Activated naive CD8-positive, alpha-beta T cell treated with anti-CD3 and anti-CD28 coated beads, Interleukin-2, amount 10 ng/mL, durations not matched to agents 7 days and 5 days (primary cell): ENCODE measurements at regions not wholly inside any gene's neighbourhood (a gene's known extent, or its start where the extent isn't known, plus 50 kb on each side); places are given as distances from the start of the nearest gene placed in this dataset.
"Not testable (repeated sequence)": the region's sequence is repeated elsewhere in the genome, so short reads cannot be mapped to it uniquely, and the experiment has no call there.

ENCODE experiments used
- ATAC-seq: fragments of 150-1000 bp; cut with Tn5 transposase; one replicate; pipeline ENCODE4 v1.10.0; 2021; ENCODE audit warnings: low read depth, moderate library complexity
- POLR2A ChIA-PET: fragments of 350-600 bp; sonication (Branson Sonifier 250); formaldehyde crosslinking; loops from one replicate; lab custom pipeline; 2021; ENCODE audit warnings: antibody characterized with exemption; lab: Charles Lee
- DNase-seq: peaks from one replicate; pipeline ENCODE4 v3.0.0; 2021
- H3K27ac Mint-ChIP-seq: one replicate; pipeline ENCODE4 v1.8.0; 2022; ENCODE audit warnings: mild to moderate bottlenecking, mixed read lengths
- H3K27me3 Mint-ChIP-seq: one replicate; pipeline ENCODE4 v1.8.0; 2022; ENCODE audit warnings: mild to moderate bottlenecking, moderate library complexity, mixed read lengths
- H3K36me3 Mint-ChIP-seq: one replicate; pipeline ENCODE4 v1.8.0; 2021; ENCODE audit warnings: mild to moderate bottlenecking, mixed read lengths
- H3K4me1 Mint-ChIP-seq: one replicate; pipeline ENCODE4 v1.8.0; 2021; ENCODE audit warnings: mixed read lengths
- H3K4me3 Mint-ChIP-seq: one replicate; pipeline ENCODE4 v1.8.0; 2022; ENCODE audit warnings: mild to moderate bottlenecking, moderate library complexity, mixed read lengths
- H3K9me3 Mint-ChIP-seq: one replicate; pipeline ENCODE4 v1.8.0; 2021; ENCODE audit warnings: mixed read lengths

DNA sequence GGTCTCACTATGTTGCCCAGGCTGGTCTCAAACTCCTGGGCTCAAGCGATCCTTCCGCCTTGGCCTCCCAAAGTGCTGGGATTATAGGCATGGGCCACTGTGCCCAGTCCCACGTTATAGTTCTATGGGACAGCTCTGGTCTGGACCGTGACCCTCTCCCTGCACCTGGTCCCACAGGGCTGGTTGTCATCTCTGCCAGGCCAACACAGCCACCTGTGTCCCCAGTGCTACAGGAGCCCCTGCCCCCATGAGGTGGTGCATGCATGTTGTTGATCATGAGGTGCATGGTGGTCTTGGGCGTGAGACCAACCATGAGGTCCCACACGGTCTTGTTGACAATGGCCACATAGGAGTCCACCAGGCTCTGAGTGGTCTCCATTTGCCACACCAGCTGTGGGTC lies 51.0 kb upstream of the UBE2Q2 start:
- H3K4me3 Mint-ChIP-seq, DNase-seq, H3K36me3 Mint-ChIP-seq, H3K9me3 Mint-ChIP-seq, ATAC-seq, H3K27ac Mint-ChIP-seq, H3K4me1 Mint-ChIP-seq, POLR2A ChIA-PET: not testable (repeated sequence)
- H3K27me3 Mint-ChIP-seq, result peaks cover 57% of the 10 kb centered on the region

- no peaks in the 10 kb centered on the region for H3K36me3 Mint-ChIP-seq
- H3K4me3 Mint-ChIP-seq, result no peak overlapping the region
- H3K4me1 Mint-ChIP-seq, result no peaks in the 10 kb centered on the region
- DNase-seq, result no peak
- no peak for ATAC-seq
- POLR2A ChIA-PET, result no interaction called here
- no peaks in the 10 kb centered on the region for H3K9me3 Mint-ChIP-seq
- no peak overlapping the region for H3K27ac Mint-ChIP-seq
- H3K27me3 Mint-ChIP-seq, result peaks cover 57% of the 10 kb centered on the region
These were observed 51.9 kb upstream of the UBE2Q2 start for GRCh38 chr15:75791337-75791713.

DNA sequence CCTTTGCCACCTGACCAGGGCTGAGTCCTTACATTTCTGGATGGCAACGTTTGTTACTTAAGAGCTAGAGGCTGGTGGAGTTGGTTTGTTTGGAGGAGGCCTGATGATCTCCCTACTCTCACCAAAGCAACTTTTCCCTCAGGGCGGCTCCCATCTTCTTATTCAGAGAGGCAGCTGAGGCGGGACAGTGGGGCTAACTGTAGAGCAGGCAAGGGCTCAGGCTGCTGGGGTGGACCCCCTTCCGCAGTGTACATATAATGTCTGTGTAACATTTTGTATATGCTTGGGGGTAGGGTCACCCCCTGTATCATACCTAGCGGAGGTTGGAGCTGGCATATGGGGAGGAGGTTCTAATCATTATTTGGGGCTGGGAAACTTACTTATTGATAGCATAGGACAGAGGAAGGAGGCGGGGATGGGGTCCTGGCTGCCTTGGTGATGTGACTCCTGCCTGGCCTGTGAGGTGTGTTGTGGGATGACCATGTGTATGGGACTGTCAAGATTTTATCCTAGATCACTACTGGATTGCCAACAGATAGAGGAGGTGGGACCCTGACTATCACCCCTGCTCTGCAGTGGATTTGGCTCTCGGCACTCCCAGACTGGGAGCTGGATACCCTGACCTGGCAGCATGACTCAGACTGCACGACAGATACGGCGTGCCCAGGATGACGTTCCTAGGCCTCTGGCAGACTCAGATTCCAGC lies 52.5 kb upstream of the UBE2Q2 start:
- Mint-ChIP-seq H3K27ac (no peak overlapping the region), H3K4me1 (no peaks in the 10 kb centered on the region), H3K36me3 (no peaks in the 10 kb centered on the region), H3K4me3 (no peak overlapping the region), H3K9me3 (no peaks in the 10 kb centered on the region), H3K27me3 (peaks cover 57% of the 10 kb centered on the region)
- no peak for DNase-seq
- POLR2A ChIA-PET, result no interaction called here
- no peak for ATAC-seq

- Mint-ChIP-seq H3K4me1 (no peaks in the 10 kb centered on the region), H3K4me3 (no peak overlapping the region), H3K27ac (no peak overlapping the region), H3K27me3 (peaks cover 68% of the 10 kb centered on the region), H3K9me3 (no peaks in the 10 kb centered on the region), H3K36me3 (no peaks in the 10 kb centered on the region)
- ATAC-seq, result no peak
- DNase-seq, result no peak
- POLR2A ChIA-PET, result interaction anchor here (0.6 to 0.7 kb wide), 2 partner anchors 16 to 43 kb away, joined by 3 read pairs; no protein-coding TSS in a partner anchor
These were observed 56.7 kb upstream of the UBE2Q2 start for GRCh38 chr15:75786575-75786947.

- DNase-seq (no peak), ATAC-seq (no peak)
- POLR2A ChIA-PET, result interaction anchor here (0.7 kb wide), 1 partner anchor 43 kb away, joined by 3 read pairs; no protein-coding TSS in a partner anchor
- no peaks in the 10 kb centered on the region for H3K4me1 Mint-ChIP-seq
- H3K9me3 Mint-ChIP-seq, result no peaks in the 10 kb centered on the region
- H3K27me3 Mint-ChIP-seq, result peaks cover 67% of the 10 kb centered on the region
- H3K27ac Mint-ChIP-seq, result no peak overlapping the region
- no peaks in the 10 kb centered on the region for H3K36me3 Mint-ChIP-seq
- H3K4me3 Mint-ChIP-seq, result no peak overlapping the region
These were observed 57.3 kb upstream of the UBE2Q2 start for GRCh38 chr15:75785771-75786574.

- POLR2A ChIA-PET, H3K36me3 Mint-ChIP-seq, ATAC-seq, DNase-seq, H3K4me1 Mint-ChIP-seq, H3K27ac Mint-ChIP-seq, H3K4me3 Mint-ChIP-seq, H3K9me3 Mint-ChIP-seq: not testable (repeated sequence)
- peaks cover 55% of the 10 kb centered on the region for H3K27me3 Mint-ChIP-seq
These were observed 58.5 kb upstream of the UBE2Q2 start for GRCh38 chr15:75784511-75785480.

DNA sequence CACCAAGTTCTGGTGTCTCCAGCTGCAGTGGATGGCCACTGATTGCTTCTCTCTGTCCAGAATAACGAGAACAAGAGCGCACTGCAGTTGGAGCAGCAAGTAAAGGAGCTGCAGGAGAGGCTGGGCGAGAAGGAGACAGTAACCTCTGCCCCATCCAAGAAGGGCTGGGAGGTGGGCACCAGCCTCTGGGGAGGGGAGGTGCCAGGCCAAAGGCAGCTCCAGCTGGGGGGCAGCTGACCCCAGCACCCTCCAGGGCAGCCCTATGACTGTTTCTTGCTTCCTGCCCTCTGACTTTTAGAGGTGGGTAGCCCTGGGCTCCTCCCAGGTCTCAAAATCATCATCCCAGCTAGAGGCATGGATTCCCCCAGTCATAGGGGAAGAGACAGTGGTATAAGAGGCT lies 59.7 kb upstream of the UBE2Q2 start:
- DNase-seq, POLR2A ChIA-PET, ATAC-seq, H3K4me1 Mint-ChIP-seq, H3K36me3 Mint-ChIP-seq, H3K4me3 Mint-ChIP-seq, H3K9me3 Mint-ChIP-seq, H3K27ac Mint-ChIP-seq: not testable (repeated sequence)
- peaks cover 56% of the 10 kb centered on the region for H3K27me3 Mint-ChIP-seq

- H3K4me3 Mint-ChIP-seq, result no peak overlapping the region
- DNase-seq, result no peak
- H3K27me3 Mint-ChIP-seq, result peaks cover 55% of the 10 kb centered on the region
These were observed 60.3 kb upstream of the UBE2Q2 start for GRCh38 chr15:75782926-75783325.

GRCh38 chr15:75780995-75781394 lies 62.3 kb upstream of the UBE2Q2 start:
- H3K27ac Mint-ChIP-seq, H3K36me3 Mint-ChIP-seq, ATAC-seq, POLR2A ChIA-PET, H3K9me3 Mint-ChIP-seq, H3K4me1 Mint-ChIP-seq, H3K4me3 Mint-ChIP-seq, DNase-seq: not testable (repeated sequence)
- H3K27me3 Mint-ChIP-seq, result peaks cover 44% of the 10 kb centered on the region

More at GRCh38 chr15:75782926-75783325, 60.3 kb upstream of the UBE2Q2 start:
- peaks cover 4% of the 10 kb centered on the region for H3K4me1 Mint-ChIP-seq
- POLR2A ChIA-PET, result no interaction called here
- H3K36me3 Mint-ChIP-seq, result no peaks in the 10 kb centered on the region
- H3K27ac Mint-ChIP-seq, result no peak overlapping the region
- H3K9me3 Mint-ChIP-seq, result no peaks in the 10 kb centered on the region
- no peak for ATAC-seq

DNA sequence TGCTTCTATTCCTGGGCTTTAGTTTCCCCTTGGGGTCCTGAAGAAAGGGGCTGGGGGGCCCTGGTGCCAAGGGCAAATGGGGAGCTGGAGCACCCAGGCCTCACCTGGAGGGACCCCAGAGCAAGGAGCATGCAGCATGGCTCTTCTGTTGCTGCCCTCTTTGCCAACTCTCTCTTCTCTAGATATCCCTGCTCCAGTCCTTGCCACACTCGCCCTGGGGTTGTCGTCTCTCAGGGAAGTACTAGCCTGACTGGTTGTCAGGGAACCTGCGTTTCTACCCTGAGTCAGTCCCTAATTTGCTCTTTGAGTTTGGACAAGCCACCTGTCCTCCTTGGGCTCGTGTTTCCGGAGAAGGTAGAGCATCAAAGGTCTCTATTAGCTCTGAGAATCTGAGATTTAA lies 63.7 kb upstream of the UBE2Q2 start:
- no peaks in the 10 kb centered on the region for H3K36me3 Mint-ChIP-seq
- POLR2A ChIA-PET, result no interaction called here
- no peaks in the 10 kb centered on the region for H3K9me3 Mint-ChIP-seq
- no peak for ATAC-seq
- DNase-seq, result no peak
- peaks cover 33% of the 10 kb centered on the region for H3K27me3 Mint-ChIP-seq
- H3K27ac Mint-ChIP-seq, result no peak overlapping the region
- no peak overlapping the region for H3K4me3 Mint-ChIP-seq
- H3K4me1 Mint-ChIP-seq, result peaks cover 7% of the 10 kb centered on the region

DNA sequence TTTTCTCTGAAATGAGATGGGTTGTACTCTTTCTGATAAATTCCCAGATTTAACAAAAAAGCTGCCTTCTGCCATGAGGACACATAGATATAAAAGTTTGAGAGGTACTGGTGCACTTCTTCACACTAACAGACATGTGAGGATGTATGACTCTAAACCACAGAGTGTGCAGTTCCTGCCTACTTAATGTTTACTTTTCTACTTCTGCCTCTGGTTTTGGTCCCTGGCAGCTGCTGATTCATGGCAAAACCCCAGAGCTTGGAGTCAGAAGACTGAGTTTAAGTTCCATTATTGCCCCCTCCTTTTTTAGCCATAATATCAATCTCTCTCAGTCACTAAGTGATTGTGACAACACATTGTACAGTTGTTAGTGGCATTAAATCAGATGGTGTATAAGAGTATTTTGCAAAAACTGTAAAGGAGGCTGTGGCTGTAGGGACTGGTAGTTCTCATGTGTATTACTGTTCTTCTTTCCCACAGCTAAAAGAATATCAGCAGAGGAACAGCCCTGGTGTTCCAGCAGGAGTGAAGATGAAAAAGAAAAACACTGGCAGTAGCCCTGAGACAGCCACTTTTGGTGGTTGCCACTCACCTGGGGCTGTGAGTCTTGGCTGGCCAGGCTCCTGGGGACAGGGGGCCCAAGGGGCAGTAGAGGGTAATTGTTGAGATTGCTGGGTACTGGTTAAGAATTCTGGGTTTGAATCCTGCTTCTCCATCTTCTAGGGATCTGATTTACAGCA lies 64.4 kb upstream of the CSPG4 start:
- H3K27ac Mint-ChIP-seq, ATAC-seq, H3K36me3 Mint-ChIP-seq, POLR2A ChIA-PET, DNase-seq, H3K9me3 Mint-ChIP-seq, H3K4me3 Mint-ChIP-seq, H3K4me1 Mint-ChIP-seq: not testable (repeated sequence)
- peaks cover 18% of the 10 kb centered on the region for H3K27me3 Mint-ChIP-seq

DNA sequence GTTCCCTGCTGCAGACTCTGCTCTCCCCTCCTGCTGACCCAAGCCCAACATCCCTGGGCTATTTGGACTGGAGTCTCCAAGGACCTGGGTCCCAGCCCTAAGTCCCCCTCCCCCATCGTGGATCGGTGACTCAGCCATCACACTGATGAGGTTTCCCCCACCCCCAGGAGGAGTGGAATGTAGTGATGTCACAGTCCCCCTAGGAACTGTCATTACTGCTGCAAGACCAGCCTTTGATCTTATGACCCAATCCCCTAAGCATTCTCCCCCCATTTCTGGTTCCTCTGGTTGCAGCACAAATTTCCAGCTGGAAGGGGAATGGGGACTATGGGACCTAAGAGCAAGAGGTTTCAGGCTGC lies 63.4 kb upstream of the CSPG4 start:
- POLR2A ChIA-PET, result no interaction called here
- DNase-seq, result no peak
- ATAC-seq, result no peak
- Mint-ChIP-seq H3K27me3 (peaks cover 18% of the 10 kb centered on the region), H3K4me1 (peaks cover 9% of the 10 kb centered on the region), H3K27ac (no peak overlapping the region), H3K36me3 (no peaks in the 10 kb centered on the region), H3K4me3 (no peak overlapping the region), H3K9me3 (no peaks in the 10 kb centered on the region)
